OCI-LY7 (cell line): ENCODE measurements at regions not wholly inside any gene's neighbourhood (a gene's known extent, or its start where the extent isn't known, plus 50 kb on each side); places are given as distances from the start of the nearest gene placed in this dataset.
"Not testable (repeated sequence)": the region's sequence is repeated elsewhere in the genome, so short reads cannot be mapped to it uniquely, and the experiment has no call there.

Experiments
- CTCF ChIP-seq: fragments of 200-600 bp; sonication (generic); conservative IDR thresholded peaks from 2 replicates; pipeline ENCODE4 v1.5.1; 2014; ENCODE audit warnings: mild to moderate bottlenecking, antibody characterized with exemption, low read length, moderate library complexity, mixed read lengths
- EZH2phosphoT487 ChIP-seq: fragments of 200-600 bp; sonication (generic); IDR thresholded peaks from 2 replicates; pipeline ENCODE4 v1.6.1; 2018; ENCODE audit warnings: low read depth, borderline replicate concordance, mild to moderate bottlenecking, mixed run types, antibody characterized with exemption, low read length, moderate library complexity, mixed read lengths

DNA sequence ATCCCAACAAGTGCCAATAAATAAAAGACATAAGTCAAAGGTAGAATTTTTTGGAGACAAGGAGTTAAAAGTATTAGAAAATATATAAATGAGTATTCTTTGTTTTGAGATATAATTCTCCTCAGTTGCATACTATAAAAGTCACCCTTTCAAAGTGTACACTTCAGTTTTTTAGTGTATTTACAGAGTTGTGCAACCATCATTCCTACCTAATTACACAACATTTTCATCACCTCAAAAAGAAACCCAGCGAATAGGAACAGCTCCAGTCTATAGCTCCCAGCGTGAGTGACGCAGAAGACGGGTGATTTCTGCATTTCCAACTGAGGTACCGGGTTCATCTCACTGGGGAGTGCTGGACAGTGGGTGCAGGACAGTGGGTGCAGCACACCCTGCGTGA is 1175.7 kb downstream of the PCDH19 start:
- TF ChIP-seq CTCF, EZH2phosphoT487: not testable (repeated sequence)
